ENCODE measurements at regions not wholly inside any gene's neighbourhood (a gene's known extent, or its start where the extent isn't known, plus 50 kb on each side); places are given as distances from the start of the nearest gene placed in this dataset.

DNA sequence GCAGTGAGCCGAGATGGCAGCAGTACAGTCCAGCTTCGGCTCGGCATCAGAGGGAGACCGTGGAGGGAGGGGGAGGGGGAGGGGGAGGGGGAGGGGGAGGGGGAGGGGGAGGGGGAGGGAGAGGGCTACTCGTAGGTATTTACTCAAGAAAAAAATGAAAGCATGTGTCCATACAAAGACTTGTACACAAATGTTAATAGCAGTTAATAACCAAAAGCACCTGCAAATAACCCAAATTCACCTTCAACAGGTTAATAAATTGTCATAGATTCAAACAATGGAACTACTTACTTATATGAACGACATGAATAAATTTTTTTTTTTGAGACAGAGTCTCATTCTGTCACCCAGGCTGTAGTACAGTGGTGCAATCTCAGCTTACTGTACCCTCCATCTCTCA is 152.4 kb downstream of the BRMS1L start:
- TF ChIP-seq, protein P1, sequence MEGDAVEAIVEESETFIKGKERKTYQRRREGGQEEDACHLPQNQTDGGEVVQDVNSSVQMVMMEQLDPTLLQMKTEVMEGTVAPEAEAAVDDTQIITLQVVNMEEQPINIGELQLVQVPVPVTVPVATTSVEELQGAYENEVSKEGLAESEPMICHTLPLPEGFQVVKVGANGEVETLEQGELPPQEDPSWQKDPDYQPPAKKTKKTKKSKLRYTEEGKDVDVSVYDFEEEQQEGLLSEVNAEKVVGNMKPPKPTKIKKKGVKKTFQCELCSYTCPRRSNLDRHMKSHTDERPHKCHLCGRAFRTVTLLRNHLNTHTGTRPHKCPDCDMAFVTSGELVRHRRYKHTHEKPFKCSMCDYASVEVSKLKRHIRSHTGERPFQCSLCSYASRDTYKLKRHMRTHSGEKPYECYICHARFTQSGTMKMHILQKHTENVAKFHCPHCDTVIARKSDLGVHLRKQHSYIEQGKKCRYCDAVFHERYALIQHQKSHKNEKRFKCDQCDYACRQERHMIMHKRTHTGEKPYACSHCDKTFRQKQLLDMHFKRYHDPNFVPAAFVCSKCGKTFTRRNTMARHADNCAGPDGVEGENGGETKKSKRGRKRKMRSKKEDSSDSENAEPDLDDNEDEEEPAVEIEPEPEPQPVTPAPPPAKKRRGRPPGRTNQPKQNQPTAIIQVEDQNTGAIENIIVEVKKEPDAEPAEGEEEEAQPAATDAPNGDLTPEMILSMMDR (IDR thresholded peaks at IDR 0.05 in 8 of 11, conservative IDR thresholded peaks at IDR 0.05 in 3 of 11): no peak
- TF ChIP-seq POLR2A (IDR thresholded peaks at IDR 0.05): no peak

Data from spleen (tissue), 7 donors.